PC-3 (cell line): ENCODE measurements at regions not wholly inside any gene's neighbourhood (a gene's known extent, or its start where the extent isn't known, plus 50 kb on each side); places are given as distances from the start of the nearest gene placed in this dataset.

ENCODE experiments used
- EZH2phosphoT487 ChIP-seq: fragments of 300-600 bp; sonication (generic); IDR thresholded peaks from 2 replicates; pipeline ENCODE4 v1.6.1; 2018; ENCODE audit warnings: mild to moderate bottlenecking, antibody characterized with exemption, low read length, borderline replicate concordance
- TF ChIP-seq, protein P1 (sequence below): fragments of 300-600 bp; sonication (generic); conservative IDR thresholded peaks from 2 replicates; pipeline ENCODE4 v1.5.1; 2017; ENCODE audit warnings: antibody characterized with exemption, low read depth, mild to moderate bottlenecking, low read length

DNA sequence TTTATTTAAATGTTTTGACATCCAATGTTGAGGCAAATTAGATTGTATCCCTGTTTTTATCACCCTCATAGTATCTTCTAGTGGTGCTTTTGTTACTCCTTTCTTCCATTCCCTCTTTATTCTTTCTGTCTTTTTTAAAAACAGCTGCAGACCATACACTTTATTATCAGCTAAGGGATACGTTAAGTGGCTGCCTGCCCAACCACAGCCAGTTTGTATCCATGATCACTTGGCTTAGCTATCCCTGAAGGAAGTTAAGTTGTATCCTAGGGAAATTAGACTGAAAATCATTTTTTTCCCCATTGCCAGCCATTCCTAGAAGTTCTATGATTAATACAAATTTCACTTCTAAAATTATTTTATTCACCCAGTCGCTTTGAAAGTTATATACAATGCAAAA lies 1032.7 kb downstream of the NR2F1-AS1 start:
- TF ChIP-seq, protein P1, sequence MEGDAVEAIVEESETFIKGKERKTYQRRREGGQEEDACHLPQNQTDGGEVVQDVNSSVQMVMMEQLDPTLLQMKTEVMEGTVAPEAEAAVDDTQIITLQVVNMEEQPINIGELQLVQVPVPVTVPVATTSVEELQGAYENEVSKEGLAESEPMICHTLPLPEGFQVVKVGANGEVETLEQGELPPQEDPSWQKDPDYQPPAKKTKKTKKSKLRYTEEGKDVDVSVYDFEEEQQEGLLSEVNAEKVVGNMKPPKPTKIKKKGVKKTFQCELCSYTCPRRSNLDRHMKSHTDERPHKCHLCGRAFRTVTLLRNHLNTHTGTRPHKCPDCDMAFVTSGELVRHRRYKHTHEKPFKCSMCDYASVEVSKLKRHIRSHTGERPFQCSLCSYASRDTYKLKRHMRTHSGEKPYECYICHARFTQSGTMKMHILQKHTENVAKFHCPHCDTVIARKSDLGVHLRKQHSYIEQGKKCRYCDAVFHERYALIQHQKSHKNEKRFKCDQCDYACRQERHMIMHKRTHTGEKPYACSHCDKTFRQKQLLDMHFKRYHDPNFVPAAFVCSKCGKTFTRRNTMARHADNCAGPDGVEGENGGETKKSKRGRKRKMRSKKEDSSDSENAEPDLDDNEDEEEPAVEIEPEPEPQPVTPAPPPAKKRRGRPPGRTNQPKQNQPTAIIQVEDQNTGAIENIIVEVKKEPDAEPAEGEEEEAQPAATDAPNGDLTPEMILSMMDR, result no peak
- TF ChIP-seq EZH2phosphoT487, result no peak
